HFFc6 (cell line): ENCODE measurements at regions not wholly inside any gene's neighbourhood (a gene's known extent, or its start where the extent isn't known, plus 50 kb on each side); places are given as distances from the start of the nearest gene placed in this dataset.

Source experiments
- DNase-seq: peaks from one replicate; pipeline ENCODE4 v3.0.0-alpha.2; 2018
- H3K27ac Mint-ChIP-seq: 2 replicates; pipeline ENCODE4 v1.8.0; 2020; ENCODE audit warnings: mild to moderate bottlenecking, mixed read lengths
- H3K27me3 Mint-ChIP-seq: 2 replicates; pipeline ENCODE4 v1.8.0; 2021; ENCODE audit warnings: mild to moderate bottlenecking, moderate library complexity, mixed read lengths; ENCODE audit not compliant: insufficient read depth
- H3K36me3 Mint-ChIP-seq: 2 replicates; pipeline ENCODE4 v1.8.0; 2021; ENCODE audit warnings: low read depth, mixed read lengths
- H3K4me1 Mint-ChIP-seq: 2 replicates; pipeline ENCODE4 v1.8.0; 2020; ENCODE audit warnings: low read depth, mixed read lengths
- H3K4me3 Mint-ChIP-seq: 2 replicates; pipeline ENCODE4 v1.8.0; 2020; ENCODE audit warnings: mild to moderate bottlenecking, moderate library complexity, mixed read lengths
- H3K9me3 Mint-ChIP-seq: 2 replicates; pipeline ENCODE4 v1.8.0; 2020; ENCODE audit warnings: mild to moderate bottlenecking, mixed read lengths
- CTCF ChIP-seq: fragments of 200-600 bp; sonication (generic); IDR thresholded peaks from 2 replicates; pipeline ENCODE4 v1.5.0; 2021; ENCODE audit warnings: antibody characterized with exemption, mild to moderate bottlenecking

GRCh38 chr13:71018544-71018943, 848.5 kb downstream of the DACH1 start:
- Mint-ChIP-seq H3K27ac (no peak overlapping the region), H3K4me3 (no peak overlapping the region), H3K27me3 (peaks cover 2% of the 10 kb centered on the region; the same call in 1 of the 2 replicates), H3K36me3 (no peaks in the 10 kb centered on the region), H3K4me1 (no peaks in the 10 kb centered on the region), H3K9me3 (peaks cover 21% of the 10 kb centered on the region)
- TF ChIP-seq CTCF: no peak
- DNase-seq: no peak

- Mint-ChIP-seq H3K36me3 (no peaks in the 10 kb centered on the region), H3K4me1 (no peaks in the 10 kb centered on the region), H3K9me3 (peaks cover 21% of the 10 kb centered on the region), H3K27ac (no peak overlapping the region), H3K4me3 (no peak overlapping the region), H3K27me3 (peaks cover 2% of the 10 kb centered on the region; the same call in 1 of the 2 replicates)
- DNase-seq: no peak
- no peak for TF ChIP-seq CTCF
Measured at GRCh38 chr13:71017607-71018006, 849.4 kb downstream of the DACH1 start.

GRCh38 chr13:71015516-71015915, 851.5 kb downstream of the DACH1 start:
- Mint-ChIP-seq H3K36me3 (no peaks in the 10 kb centered on the region), H3K4me3 (no peak overlapping the region), H3K9me3 (peaks cover 23% of the 10 kb centered on the region), H3K4me1 (no peaks in the 10 kb centered on the region), H3K27me3 (no peaks in the 10 kb centered on the region), H3K27ac (no peak overlapping the region)
- DNase-seq: no peak
- no peak for TF ChIP-seq CTCF

GRCh38 chr13:71015021-71015420, 852.0 kb downstream of the DACH1 start:
- no peak for DNase-seq
- Mint-ChIP-seq H3K36me3 (no peaks in the 10 kb centered on the region), H3K4me3 (no peak overlapping the region), H3K27ac (no peak overlapping the region), H3K4me1 (no peaks in the 10 kb centered on the region), H3K9me3 (peaks cover 25% of the 10 kb centered on the region), H3K27me3 (no peaks in the 10 kb centered on the region)
- no peak for TF ChIP-seq CTCF

GRCh38 chr13:71005919-71006318, 861.1 kb downstream of the DACH1 start:
- no peaks in the 10 kb centered on the region for H3K27me3 Mint-ChIP-seq

More at GRCh38 chr13:71005919-71006318, 861.1 kb downstream of the DACH1 start:
- no peak for TF ChIP-seq CTCF
- H3K27ac Mint-ChIP-seq: no peak overlapping the region
- no peak overlapping the region for H3K4me3 Mint-ChIP-seq
- no peaks in the 10 kb centered on the region for H3K36me3 Mint-ChIP-seq
- peaks cover 6% of the 10 kb centered on the region for H3K9me3 Mint-ChIP-seq
- no peak for DNase-seq
- H3K4me1 Mint-ChIP-seq: no peaks in the 10 kb centered on the region
